ENCODE measurements at regions not wholly inside any gene's neighbourhood (a gene's known extent, or its start where the extent isn't known, plus 50 kb on each side); places are given as distances from the start of the nearest gene placed in this dataset.

GRCh38 chr20:12112089-12112474 is 194.4 kb downstream of the BTBD3 start:
- no peak for TF ChIP-seq CTCF (IDR thresholded peaks at IDR 0.05)
- TF ChIP-seq EP300 (IDR thresholded peaks at IDR 0.05), result no peak
- no peak for TF ChIP-seq POLR2A (IDR thresholded peaks at IDR 0.05)

All from tibial nerve (tissue), 4 donors.